Smooth muscle cell (in vitro differentiated cells): ENCODE measurements at regions not wholly inside any gene's neighbourhood (a gene's known extent, or its start where the extent isn't known, plus 50 kb on each side); places are given as distances from the start of the nearest gene placed in this dataset.

Experiments
- DNase-seq: peaks from one replicate; lab custom pipeline; 2025; ENCODE audit not compliant: unreplicated experiment; lab: John Stamatoyannopoulos, UW
- H2AFZ ChIP-seq: fragments of 200-600 bp; sonication (generic); 2 replicates; pipeline ENCODE4 v1.6.0; 2016; ENCODE audit warnings: antibody characterized with exemption, low read depth, mild to moderate bottlenecking
- H3F3A ChIP-seq: fragments of 200-600 bp; sonication (generic); 2 replicates; pipeline ENCODE4 v1.6.0; 2017; ENCODE audit warnings: antibody characterized with exemption, low read depth
- H3K27ac ChIP-seq: fragments of 200-600 bp; sonication (generic); 2 replicates; pipeline ENCODE4 v1.5.1; 2016; ENCODE audit warnings: low read depth, mild to moderate bottlenecking
- H3K27me3 ChIP-seq: fragments of 200-600 bp; sonication (generic); 2 replicates; pipeline ENCODE4 v1.6.1; 2016; ENCODE audit warnings: low read depth, mild to moderate bottlenecking
- H3K36me3 ChIP-seq: fragments of 200-600 bp; sonication (generic); 2 replicates; pipeline ENCODE4 v1.5.1; 2016; ENCODE audit warnings: low read depth
- H3K4me1 ChIP-seq: fragments of 200-600 bp; sonication (generic); 2 replicates; pipeline ENCODE4 v1.5.1; 2016; ENCODE audit warnings: low read depth
- H3K4me2 ChIP-seq: fragments of 200-600 bp; sonication (generic); 2 replicates; pipeline ENCODE4 v1.6.0; 2016; ENCODE audit warnings: mild to moderate bottlenecking
- H3K4me3 ChIP-seq: fragments of 200-600 bp; sonication (generic); 2 replicates; pipeline ENCODE4 v1.5.1; 2016; ENCODE audit warnings: mild to moderate bottlenecking
- H3K79me2 ChIP-seq: fragments of 200-600 bp; sonication (generic); 2 replicates; pipeline ENCODE4 v1.6.0; 2016; ENCODE audit warnings: low read depth, mild to moderate bottlenecking
- H3K9ac ChIP-seq: fragments of 200-600 bp; sonication (generic); 2 replicates; pipeline ENCODE4 v1.6.0; 2016; ENCODE audit warnings: low read depth
- H3K9me3 ChIP-seq: fragments of 200-600 bp; sonication (generic); replicated peaks from 2 replicates; pipeline ENCODE4 v1.5.1; 2016; ENCODE audit warnings: low read depth
- H4K20me1 ChIP-seq: fragments of 200-600 bp; sonication (generic); 2 replicates; pipeline ENCODE4 v1.6.0; 2016; ENCODE audit warnings: low read depth
- CTCF ChIP-seq: fragments of 200-600 bp; sonication (generic); IDR thresholded peaks from 2 replicates; pipeline ENCODE4 v1.5.1; 2017; ENCODE audit warnings: borderline replicate concordance, mild to moderate bottlenecking, antibody characterized with exemption; ENCODE audit not compliant: insufficient read depth, poor library complexity, severe bottlenecking
- WGBS: methylation state at CpG from one replicate; pipeline ENCODE4 v1.1.7; 2016; ENCODE audit warnings: low lambda C conversion rate; 5-methylcytosine and 5-hydroxymethylcytosine counted together

GRCh38 chr4:89588421-89588820 lies 248.5 kb downstream of the SNCA start:
- no peak overlapping the region for H2AFZ ChIP-seq
- no peaks in the 10 kb centered on the region for H3K27me3 ChIP-seq
- H4K20me1 ChIP-seq: no peaks in the 10 kb centered on the region
- H3K27ac ChIP-seq: no peak overlapping the region
- no peak for DNase-seq
- H3K9me3 ChIP-seq: no peaks in the 10 kb centered on the region
- H3K4me2 ChIP-seq: no peak overlapping the region
- no peak for TF ChIP-seq CTCF
- H3F3A ChIP-seq: no peaks in the 10 kb centered on the region
- H3K9ac ChIP-seq: no peak overlapping the region
- no peaks in the 10 kb centered on the region for H3K36me3 ChIP-seq
- H3K4me1 ChIP-seq: no peaks in the 10 kb centered on the region
- H3K79me2 ChIP-seq: no peaks in the 10 kb centered on the region
- no peak overlapping the region for H3K4me3 ChIP-seq
- WGBS: 94% methylated on average over 1 of the region's 1 CpG

- Histone ChIP-seq H3K27me3 (no peaks in the 10 kb centered on the region), H3K36me3 (no peaks in the 10 kb centered on the region), H3K4me3 (no peak overlapping the region), H3K9me3 (no peaks in the 10 kb centered on the region), H3K4me1 (no peaks in the 10 kb centered on the region), H3K4me2 (no peak overlapping the region), H3K27ac (no peak overlapping the region), H3K79me2 (no peaks in the 10 kb centered on the region), H3F3A (no peaks in the 10 kb centered on the region), H4K20me1 (no peaks in the 10 kb centered on the region), H3K9ac (no peak overlapping the region), H2AFZ (no peak overlapping the region)
- no peak for TF ChIP-seq CTCF
- no peak for DNase-seq
- whole genome bisulfite sequencing: 74% methylated on average over 2 of the region's 2 CpGs
Observed at GRCh38 chr4:89587364-89587763, 249.6 kb downstream of the SNCA start.

GRCh38 chr4:89586864-89587263 lies 250.1 kb downstream of the SNCA start:
- Histone ChIP-seq H4K20me1 (no peaks in the 10 kb centered on the region), H3K9me3 (no peaks in the 10 kb centered on the region), H3F3A (no peaks in the 10 kb centered on the region), H3K4me1 (no peaks in the 10 kb centered on the region), H3K9ac (no peak overlapping the region), H3K4me2 (no peak overlapping the region), H3K27ac (no peak overlapping the region), H3K79me2 (no peaks in the 10 kb centered on the region), H2AFZ (no peak overlapping the region), H3K27me3 (no peaks in the 10 kb centered on the region), H3K36me3 (no peaks in the 10 kb centered on the region), H3K4me3 (no peak overlapping the region)
- TF ChIP-seq CTCF: peak; percentile 15
- 72% methylated on average over 2 of the region's 2 CpGs for WGBS
- no peak for DNase-seq

GRCh38 chr4:89586318-89586717 lies 250.6 kb downstream of the SNCA start:
- H3K4me3 ChIP-seq: no peak overlapping the region
- H2AFZ ChIP-seq: no peak overlapping the region
- DNase-seq: no peak
- no peaks in the 10 kb centered on the region for H3K9me3 ChIP-seq
- 50% methylated on average over 3 of the region's 3 CpGs for WGBS
- H3K9ac ChIP-seq: no peak overlapping the region
- no peaks in the 10 kb centered on the region for H3F3A ChIP-seq
- no peak for TF ChIP-seq CTCF
- no peaks in the 10 kb centered on the region for H3K27me3 ChIP-seq
- H3K79me2 ChIP-seq: no peaks in the 10 kb centered on the region
- H4K20me1 ChIP-seq: no peaks in the 10 kb centered on the region
- no peaks in the 10 kb centered on the region for H3K4me1 ChIP-seq
- no peak overlapping the region for H3K4me2 ChIP-seq
- no peak overlapping the region for H3K27ac ChIP-seq
- no peaks in the 10 kb centered on the region for H3K36me3 ChIP-seq
